NB4 (cell line): ENCODE measurements at regions not wholly inside any gene's neighbourhood (a gene's known extent, or its start where the extent isn't known, plus 50 kb on each side); places are given as distances from the start of the nearest gene placed in this dataset.

Experiments used
- DNase-seq: peaks from one replicate; pipeline ENCODE4 v3.0.0; 2010; ENCODE audit warnings: low read depth
- H3K4me3 ChIP-seq: one replicate; pipeline ENCODE4 v1.5.1; 2011; ENCODE audit warnings: mild to moderate bottlenecking, low read depth, low read length, moderate library complexity
- CTCF ChIP-seq: IDR thresholded peaks from one replicate; pipeline ENCODE4 v1.5.1; 2012; ENCODE audit warnings: low read depth, low read length
- MAX ChIP-seq: IDR thresholded peaks from 2 replicates; pipeline ENCODE4 v1.6.1; 2011; ENCODE audit warnings: low read depth, low read length
- MYC ChIP-seq: IDR thresholded peaks from 2 replicates; pipeline ENCODE4 v1.6.1; 2011; ENCODE audit warnings: low read depth, low read length
- POLR2A ChIP-seq: IDR thresholded peaks from 2 replicates; pipeline ENCODE4 v1.6.1; 2011; ENCODE audit warnings: mild to moderate bottlenecking; ENCODE audit not compliant: insufficient read length; ENCODE audit errors: extremely low read depth

GRCh38 chr10:23556727-23557440 is 118.0 kb downstream of the OTUD1 start:
- no peak overlapping the region for H3K4me3 ChIP-seq
- peak; percentile 50 for DNase-seq

GRCh38 chr10:23557777-23558176 is 118.9 kb downstream of the OTUD1 start:
- no peak overlapping the region for H3K4me3 ChIP-seq
- DNase-seq = no peak
- no peak for TF ChIP-seq MAX
- no peak for TF ChIP-seq POLR2A
- TF ChIP-seq CTCF = no peak
- TF ChIP-seq MYC = no peak

More at GRCh38 chr10:23556727-23557440, 118.0 kb downstream of the OTUD1 start:
- no peak for TF ChIP-seq CTCF
- TF ChIP-seq MAX = no peak
- no peak for TF ChIP-seq MYC
- no peak for TF ChIP-seq POLR2A

GRCh38 chr10:23558361-23558799 is 119.5 kb downstream of the OTUD1 start:
- H3K4me3 ChIP-seq = no peak overlapping the region
- no peak for DNase-seq
- TF ChIP-seq POLR2A = no peak
- TF ChIP-seq MAX = no peak
- no peak for TF ChIP-seq MYC
- no peak for TF ChIP-seq CTCF

GRCh38 chr10:23568996-23569395 is 130.1 kb downstream of the OTUD1 start:
- no peak for DNase-seq
- no peak overlapping the region for H3K4me3 ChIP-seq
- TF ChIP-seq MAX = no peak
- no peak for TF ChIP-seq MYC
- no peak for TF ChIP-seq POLR2A
- TF ChIP-seq CTCF = no peak

GRCh38 chr10:23571884-23572283 is 133.0 kb downstream of the OTUD1 start:
- no peak for DNase-seq
- TF ChIP-seq CTCF (no peak), MYC (no peak), POLR2A (no peak), MAX (no peak)
- no peak overlapping the region for H3K4me3 ChIP-seq
